Natural killer cell (primary cell): ENCODE measurements at regions not wholly inside any gene's neighbourhood (a gene's known extent, or its start where the extent isn't known, plus 50 kb on each side); places are given as distances from the start of the nearest gene placed in this dataset.

Source experiments
- ATAC-seq, 3 donors: fragments of 150-1000 bp in 2 of 3; fragments of 200-7000 bp in 1 of 3; cut with Tn5 transposase; 1 replicate in 1 of 3; 2 replicates in 2 of 3; pipeline ENCODE4 v1.10.0; 2021; ENCODE audit warnings: mild to moderate bottlenecking in 2 of 3, moderate library complexity in 2 of 3
- DNase-seq, 2 donors: peaks; one replicate each; pipeline versions ENCODE4 v3.0.0 to v3.0.0-alpha.2; 2013 to 2021; ENCODE audit warnings: mixed read lengths in 1 of 2
- H3K27ac ChIP-seq: one replicate; pipeline ENCODE4 v1.5.1; 2013; ENCODE audit warnings: mild to moderate bottlenecking, low read length
- H3K27me3 ChIP-seq: one replicate; pipeline ENCODE4 v1.6.1; 2013; ENCODE audit warnings: low read length; ENCODE audit not compliant: control insufficient read depth, insufficient read depth
- H3K36me3 ChIP-seq: one replicate; pipeline ENCODE4 v1.6.1; 2013; ENCODE audit warnings: low read length; ENCODE audit not compliant: control insufficient read depth, insufficient read depth
- H3K4me1 ChIP-seq: one replicate; pipeline ENCODE4 v1.6.1; 2013; ENCODE audit warnings: low read length; ENCODE audit not compliant: control insufficient read depth, insufficient read depth
- H3K4me3 ChIP-seq: one replicate; pipeline ENCODE4 v1.5.1; 2013; ENCODE audit warnings: low read length
- H3K9me3 ChIP-seq: one replicate; pipeline ENCODE4 v1.6.1; 2013; ENCODE audit warnings: low read length; ENCODE audit not compliant: control insufficient read depth, insufficient read depth
- H3K27ac Mint-ChIP-seq, 2 donors: one replicate each; pipeline ENCODE4 v1.8.0; 2022; ENCODE audit warnings: mild to moderate bottlenecking in 2 of 2, mixed read lengths in 2 of 2, moderate library complexity in 1 of 2
- H3K27me3 Mint-ChIP-seq, 2 donors: one replicate each; pipeline ENCODE4 v1.8.0; 2022; ENCODE audit warnings: low read depth in 2 of 2, mixed read lengths in 2 of 2
- H3K36me3 Mint-ChIP-seq: one replicate; pipeline ENCODE4 v1.8.0; 2022; ENCODE audit warnings: mixed read lengths
- H3K4me1 Mint-ChIP-seq, 2 donors: one replicate each; pipeline ENCODE4 v1.8.0; 2022; ENCODE audit warnings: mixed read lengths in 2 of 2
- H3K4me3 Mint-ChIP-seq: one replicate; pipeline ENCODE4 v1.8.0; 2022; ENCODE audit warnings: mild to moderate bottlenecking, moderate library complexity, mixed read lengths
- H3K9me3 Mint-ChIP-seq, 2 donors: one replicate each; pipeline ENCODE4 v1.8.0; 2022; ENCODE audit warnings: mixed read lengths in 2 of 2
- CTCF ChIP-seq: fragments of 200-600 bp; IDR thresholded peaks from one replicate; pipeline ENCODE4 v1.8.0; 2022; ENCODE audit warnings: antibody characterized with exemption
- WGBS: methylation state at CpG from one replicate; pipeline ENCODE4 v1.1.7; 2013; ENCODE audit warnings: missing lambda C conversion rate; ENCODE audit not compliant: insufficient coverage; 5-methylcytosine and 5-hydroxymethylcytosine counted together
- intact Hi-C: fragments of 100-400 bp; cut with micrococcal nuclease; formaldehyde crosslinking; loops from one replicate; pipeline ENCODE4 v1.14.2; 2022

- H3K4me1 ChIP-seq, result no peaks in the 10 kb centered on the region
- no peak overlapping the region for H3K4me3 ChIP-seq
- DNase-seq (no peak), ATAC-seq (no peak)
- no peaks in the 10 kb centered on the region for H3K27me3 ChIP-seq
- H3K9me3 ChIP-seq, result no peaks in the 10 kb centered on the region
- no peaks in the 10 kb centered on the region for H3K9me3 Mint-ChIP-seq
- H3K36me3 Mint-ChIP-seq, result no peaks in the 10 kb centered on the region
- WGBS, result 97% methylated on average over 6 of the region's 6 CpGs
- H3K27ac ChIP-seq, result no peak overlapping the region
- peaks cover 0 to 12% of the 10 kb centered on the region in 2 donors for H3K27me3 Mint-ChIP-seq
- H3K27ac Mint-ChIP-seq, result no peak overlapping the region
- TF ChIP-seq CTCF, result no peak
- no peak overlapping the region for H3K4me3 Mint-ChIP-seq
- no peaks in the 10 kb centered on the region for H3K4me1 Mint-ChIP-seq
- intact Hi-C loops, result no loop called here
- no peaks in the 10 kb centered on the region for H3K36me3 ChIP-seq
Measured at GRCh38 chr2:175475130-175475529, 293.6 kb upstream of the ATP5MC3 start.

GRCh38 chr2:175468431-175469098, 287.1 kb upstream of the ATP5MC3 start:
- no peak overlapping the region for H3K4me3 Mint-ChIP-seq
- no peak for ATAC-seq
- intact Hi-C loops, result no loop called here
- no peak overlapping the region for H3K27ac ChIP-seq
- H3K4me1 Mint-ChIP-seq, result no peaks in the 10 kb centered on the region
- H3K9me3 Mint-ChIP-seq, result no peaks in the 10 kb centered on the region
- peaks cover 5 to 6% of the 10 kb centered on the region in 2 donors for H3K27me3 Mint-ChIP-seq
- WGBS, result 89% methylated on average over 6 of the region's 7 CpGs
- no peak overlapping the region for H3K4me3 ChIP-seq
- no peak for TF ChIP-seq CTCF
- H3K4me1 ChIP-seq, result no peaks in the 10 kb centered on the region
- no peaks in the 10 kb centered on the region for H3K9me3 ChIP-seq
- no peak overlapping the region for H3K27ac Mint-ChIP-seq
- H3K36me3 ChIP-seq, result no peaks in the 10 kb centered on the region
- no peaks in the 10 kb centered on the region for H3K27me3 ChIP-seq
- no peaks in the 10 kb centered on the region for H3K36me3 Mint-ChIP-seq
- DNase-seq, result no peak

DNA sequence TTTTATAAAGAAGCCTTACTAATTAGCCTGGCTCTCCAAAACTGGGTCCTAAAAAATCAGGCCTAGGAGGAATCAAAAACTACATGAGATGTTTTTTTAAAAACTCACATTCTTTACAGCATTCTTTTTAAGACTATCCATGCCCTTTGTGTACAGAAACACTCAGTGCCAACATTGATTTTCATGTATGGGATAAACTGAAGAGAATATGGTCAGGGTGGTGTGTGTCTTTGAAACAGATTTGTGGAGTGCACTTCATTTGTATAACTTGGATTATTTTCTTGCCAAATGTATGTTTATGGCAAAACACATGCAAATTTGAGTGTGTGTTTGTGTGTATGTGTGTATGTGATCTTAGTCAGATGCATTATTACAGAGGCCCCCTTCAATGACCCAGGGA, 283.6 kb upstream of the ATP5MC3 start:
- no peak for ATAC-seq
- H3K36me3 ChIP-seq, result no peaks in the 10 kb centered on the region
- no peak for DNase-seq
- H3K27me3 ChIP-seq, result no peaks in the 10 kb centered on the region
- H3K4me3 Mint-ChIP-seq, result no peak overlapping the region
- H3K27me3 Mint-ChIP-seq, result peaks cover 2 to 5% of the 10 kb centered on the region in 2 donors
- intact Hi-C loops, result no loop called here
- no peak overlapping the region for H3K27ac ChIP-seq
- no peak overlapping the region for H3K4me3 ChIP-seq
- peaks cover 0 to 2% of the 10 kb centered on the region in 2 donors for H3K9me3 Mint-ChIP-seq
- TF ChIP-seq CTCF, result no peak
- H3K27ac Mint-ChIP-seq, result no peak overlapping the region
- H3K36me3 Mint-ChIP-seq, result no peaks in the 10 kb centered on the region
- H3K9me3 ChIP-seq, result no peaks in the 10 kb centered on the region
- no peaks in the 10 kb centered on the region for H3K4me1 ChIP-seq
- no peaks in the 10 kb centered on the region for H3K4me1 Mint-ChIP-seq

DNA sequence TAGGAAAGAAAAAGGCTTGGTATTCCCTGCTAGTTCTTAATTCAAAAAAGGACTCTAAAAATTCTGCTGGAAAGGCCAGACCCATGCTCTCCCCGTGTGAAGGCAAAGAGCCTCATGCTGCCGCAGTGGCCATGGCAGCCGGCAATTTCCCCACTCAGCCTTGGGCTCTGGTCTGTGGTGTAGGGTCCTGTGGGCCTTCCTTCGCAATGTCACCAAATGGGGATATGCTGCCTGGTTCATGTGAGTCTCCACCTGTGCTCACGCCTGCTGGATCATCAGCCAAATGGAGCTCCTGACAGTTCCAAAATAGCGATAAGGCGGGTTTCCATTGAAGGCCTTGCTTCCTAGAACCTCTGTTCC, 282.8 kb upstream of the ATP5MC3 start:
- intact Hi-C loops, result no loop called here
- no peaks in the 10 kb centered on the region for H3K36me3 Mint-ChIP-seq
- WGBS, result 93% methylated on average over 7 of the region's 7 CpGs

More for the DNA sequence above, 282.8 kb upstream of the ATP5MC3 start:
- Mint-ChIP-seq H3K27me3 (peaks cover 5 to 6% of the 10 kb centered on the region in 2 donors), H3K9me3 (peaks cover 0 to 2% of the 10 kb centered on the region in 2 donors), H3K4me3 (no peak overlapping the region), H3K4me1 (no peaks in the 10 kb centered on the region), H3K27ac (no peak overlapping the region)
- TF ChIP-seq CTCF, result no peak
- no peak for ATAC-seq
- Histone ChIP-seq H3K9me3 (no peaks in the 10 kb centered on the region), H3K27me3 (no peaks in the 10 kb centered on the region), H3K27ac (no peak overlapping the region), H3K4me3 (no peak overlapping the region), H3K36me3 (no peaks in the 10 kb centered on the region), H3K4me1 (no peaks in the 10 kb centered on the region)
- DNase-seq, result no peak
